ENCODE measurements at regions not wholly inside any gene's neighbourhood (a gene's known extent, or its start where the extent isn't known, plus 50 kb on each side); places are given as distances from the start of the nearest gene placed in this dataset.
"Not testable (repeated sequence)": the region's sequence is repeated elsewhere in the genome, so short reads cannot be mapped to it uniquely, and the experiment has no call there.

DNA sequence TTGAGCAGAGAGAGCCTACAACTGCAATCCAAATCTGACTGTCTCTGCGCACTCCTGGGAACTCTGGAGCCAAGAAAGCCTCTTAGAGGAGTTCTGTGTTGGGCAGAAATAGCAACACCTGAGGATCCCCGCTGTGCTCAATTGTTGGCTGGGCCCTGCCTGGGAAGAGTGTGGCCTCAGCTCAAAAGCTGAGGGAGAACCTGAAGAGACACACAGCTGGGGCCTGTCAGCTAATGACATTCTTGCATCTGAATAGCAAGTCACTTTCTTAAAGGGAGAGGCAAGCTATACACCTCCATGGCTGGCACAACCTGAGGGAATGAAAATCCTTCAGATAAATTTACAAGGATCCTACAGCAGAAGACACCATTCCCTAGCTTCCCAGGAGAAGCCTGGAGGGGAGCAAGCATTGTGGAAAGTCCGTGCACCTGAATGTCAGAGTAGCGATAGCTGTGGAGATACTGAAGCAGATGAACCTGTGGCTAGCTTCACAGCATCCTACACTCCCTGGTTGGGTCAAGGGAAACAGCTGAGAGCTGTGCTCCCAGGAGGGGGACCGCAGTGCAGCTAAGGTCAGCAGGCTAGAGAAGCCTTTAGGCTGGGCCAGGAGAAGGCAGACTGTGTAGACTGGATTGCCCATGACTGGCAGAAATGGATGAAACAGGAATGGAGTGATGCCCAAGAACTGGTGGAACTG, 159.9 kb upstream of the PFN2 start:
- no peak for DNase-seq (ENCODE audit: low read depth in 2 of 2)

DNA sequence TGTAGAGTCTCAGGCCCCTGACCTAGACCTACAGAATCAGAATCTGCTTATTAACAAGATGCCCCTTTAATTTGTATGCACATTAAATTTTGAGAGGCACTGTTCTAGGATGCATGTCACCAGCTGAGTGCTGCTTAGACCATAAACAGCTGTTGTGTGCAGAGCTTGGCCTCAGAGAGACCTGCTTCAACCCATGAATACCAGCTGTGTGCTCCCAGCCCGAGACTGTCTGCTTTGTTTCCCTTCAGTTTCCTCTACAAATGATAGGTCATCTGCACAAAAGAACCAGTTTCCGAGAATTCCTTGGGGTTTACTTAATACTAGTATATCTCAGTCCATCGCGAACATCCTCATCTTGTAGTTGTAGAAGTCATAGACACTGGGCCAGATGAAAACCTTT, 158.5 kb upstream of the PFN2 start:
- no peak for DNase-seq (ENCODE audit: low read depth in 2 of 2)

- DNase-seq (ENCODE audit: low read depth in 2 of 2) = no peak
Measured at GRCh38 chr3:150128126-150128525, 157.4 kb upstream of the PFN2 start.

GRCh38 chr3:150127011-150127490, 156.4 kb upstream of the PFN2 start:
- no peak for DNase-seq (ENCODE audit: low read depth in 2 of 2)

DNA sequence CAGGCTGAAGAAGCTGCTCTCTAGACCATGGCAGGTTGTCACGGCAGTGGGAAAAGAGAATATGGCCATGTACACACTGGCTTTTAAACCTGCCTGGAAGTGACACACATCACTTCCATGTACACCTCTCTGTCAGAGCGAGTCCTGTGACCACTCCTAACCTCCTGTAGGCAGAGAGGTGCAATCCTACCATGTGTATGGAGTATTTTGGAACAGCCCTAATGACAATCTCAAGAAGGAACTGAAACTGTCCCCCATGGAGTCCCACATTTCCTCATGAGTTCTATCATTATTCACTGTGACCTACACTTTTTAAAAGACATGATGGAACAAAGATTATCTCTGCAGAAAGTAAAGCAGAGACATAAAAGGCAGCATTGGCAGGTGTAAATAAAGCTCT, 153.4 kb upstream of the PFN2 start:
- DNase-seq (ENCODE audit: low read depth in 2 of 2) = no peak

DNA sequence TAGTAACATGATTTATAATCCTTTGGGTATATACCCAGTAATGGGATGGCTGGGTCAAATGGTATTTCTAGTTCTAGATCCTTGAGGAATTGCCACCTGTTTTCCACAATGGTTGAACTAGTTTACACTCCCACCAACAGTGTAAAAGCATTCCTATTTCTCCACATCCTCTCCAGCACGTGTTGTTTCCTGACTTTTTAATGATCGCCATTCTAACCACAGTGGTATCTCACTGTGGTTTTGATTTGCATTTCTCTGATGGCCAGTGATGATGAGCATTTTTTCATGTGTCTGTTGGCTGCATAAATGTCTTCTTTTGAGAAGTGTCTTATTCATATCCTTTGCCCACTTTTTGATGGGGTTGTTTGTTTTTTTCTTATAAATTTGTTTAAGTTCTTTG, 152.6 kb upstream of the PFN2 start:
- DNase-seq (ENCODE audit: low read depth in 2 of 2) = not testable (repeated sequence)

DNA sequence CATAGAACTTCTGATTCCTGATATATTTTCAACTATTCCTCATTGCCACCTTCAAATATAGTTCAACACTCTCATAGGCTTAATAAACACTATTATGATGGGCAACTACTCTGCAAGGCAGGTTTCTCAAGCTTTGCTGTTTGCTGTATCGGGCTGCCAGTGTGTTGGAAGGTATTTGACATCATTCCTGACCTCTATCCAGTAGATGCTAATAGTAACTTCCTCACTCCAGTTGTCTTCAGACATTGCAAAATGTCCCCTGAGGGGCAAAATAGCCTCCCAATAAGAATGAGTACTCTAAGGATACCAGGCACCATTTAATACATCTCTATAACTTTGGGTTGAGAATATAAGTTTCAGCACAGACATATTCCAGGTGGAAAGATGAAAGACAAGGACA, 147.5 kb upstream of the PFN2 start:
- no peak for DNase-seq (ENCODE audit: low read depth in 2 of 2)

DNA sequence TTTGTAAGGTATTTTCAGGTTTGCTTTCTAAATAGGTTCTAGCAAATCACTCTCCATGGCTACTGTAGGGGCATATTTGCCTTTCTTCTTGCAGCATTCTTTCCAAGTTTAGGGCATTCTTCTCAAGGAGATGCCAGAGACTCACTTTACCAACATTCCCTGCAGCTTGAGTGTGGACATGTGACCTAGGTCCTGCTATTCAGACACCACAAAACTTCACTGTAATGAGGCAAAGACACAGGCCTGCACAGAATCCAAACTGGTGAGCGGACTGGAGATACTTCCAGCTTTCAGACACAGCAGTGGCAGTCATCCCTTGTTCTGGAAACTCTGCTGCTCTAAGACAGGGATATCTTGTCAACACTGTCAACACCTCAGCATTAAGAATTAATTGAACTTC, 146.4 kb upstream of the PFN2 start:
- no peak for DNase-seq (ENCODE audit: low read depth in 2 of 2)

GRCh38 chr3:150116196-150116595, 145.5 kb upstream of the PFN2 start:
- no peak for DNase-seq (ENCODE audit: low read depth in 2 of 2)

DNA sequence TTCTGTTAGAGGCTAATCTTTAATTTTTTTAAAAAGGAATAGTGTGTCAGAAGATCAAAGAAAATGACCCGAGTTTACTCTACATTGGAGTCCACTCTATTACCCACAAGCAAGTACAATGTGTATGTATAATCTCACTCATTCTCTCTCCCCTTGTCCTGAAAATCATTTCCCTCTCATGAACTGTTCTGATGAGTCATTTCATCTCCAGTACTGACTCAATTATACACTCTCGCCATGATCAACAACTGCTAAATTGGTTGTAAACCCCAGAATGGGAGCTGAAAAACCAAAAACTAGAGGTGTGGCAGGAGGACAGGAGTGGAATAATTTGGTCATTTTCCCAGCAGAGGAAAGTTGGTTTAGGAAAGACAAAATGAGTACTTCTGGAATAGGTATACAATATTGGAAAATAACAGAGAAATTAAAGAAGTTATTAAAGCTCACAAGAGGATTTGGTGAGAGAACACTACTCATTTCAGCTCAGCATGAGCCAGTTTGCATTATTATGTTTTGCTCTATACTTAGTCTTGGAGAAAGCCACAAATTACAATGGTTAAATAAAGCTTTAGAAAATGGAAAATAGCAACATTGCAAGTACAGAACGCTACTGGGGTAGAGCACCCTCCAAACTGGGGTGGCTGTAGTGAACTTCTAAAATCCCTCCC, 144.3 kb upstream of the PFN2 start:
- DNase-seq (ENCODE audit: low read depth in 2 of 2) = no peak

GRCh38 chr3:150114273-150114672, 143.6 kb upstream of the PFN2 start:
- DNase-seq (ENCODE audit: low read depth in 2 of 2) = no peak

DNA sequence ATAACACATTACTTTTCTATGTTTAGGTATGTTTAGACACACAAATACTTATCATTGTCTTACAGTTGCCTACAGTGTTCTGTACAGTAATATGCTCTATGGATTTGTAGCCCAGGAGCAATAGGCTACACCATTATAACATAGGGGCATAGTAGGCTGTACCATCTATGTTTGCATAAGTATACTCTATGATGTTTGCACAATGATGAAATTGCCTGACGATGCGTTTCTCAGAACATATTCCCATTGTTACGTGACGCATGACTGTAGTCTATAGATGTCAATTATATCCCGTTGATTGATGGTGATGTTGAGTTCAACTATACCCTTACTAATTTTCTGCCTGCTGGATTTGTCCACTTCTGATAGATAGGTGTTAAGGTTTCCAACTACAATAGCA, 139.4 kb upstream of the PFN2 start:
- no peak for DNase-seq (ENCODE audit: low read depth in 2 of 2)

DNA sequence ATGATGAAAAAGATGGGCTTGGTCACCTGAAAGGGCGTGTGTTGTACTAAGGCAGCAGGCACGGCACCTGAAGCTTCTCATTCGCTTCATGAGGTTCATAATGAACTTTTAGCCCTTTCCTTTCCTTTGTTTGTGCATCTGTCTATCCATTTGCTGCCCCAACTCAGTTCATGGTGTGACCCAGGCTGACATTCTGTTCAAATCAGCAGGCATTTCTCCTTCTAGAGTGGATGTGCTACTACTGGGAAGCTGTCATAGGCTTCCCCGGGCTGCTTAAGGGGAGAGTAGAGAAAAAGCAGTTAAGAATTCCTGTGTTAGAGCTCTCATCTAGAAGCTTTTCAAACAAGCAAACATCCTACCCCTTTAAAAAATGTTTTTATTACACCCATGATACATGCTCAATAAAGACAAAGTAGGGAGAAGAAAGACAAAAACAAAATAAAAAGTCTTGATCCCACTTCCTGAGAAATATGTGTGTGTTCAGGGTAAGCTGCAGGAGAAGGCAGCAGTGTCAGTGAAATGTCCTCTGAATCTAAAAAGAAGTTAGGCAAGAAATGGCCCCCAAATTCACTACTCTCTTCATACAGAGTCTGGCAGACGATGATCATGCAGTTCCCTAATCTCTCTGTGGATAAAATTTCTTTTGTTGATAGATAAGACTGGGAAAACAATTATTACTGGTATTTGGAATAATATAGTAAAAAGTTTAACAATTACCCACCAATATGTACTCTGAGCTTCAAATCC, 136.9 kb upstream of the PFN2 start:
- no peak for DNase-seq (ENCODE audit: low read depth in 2 of 2)

DNA sequence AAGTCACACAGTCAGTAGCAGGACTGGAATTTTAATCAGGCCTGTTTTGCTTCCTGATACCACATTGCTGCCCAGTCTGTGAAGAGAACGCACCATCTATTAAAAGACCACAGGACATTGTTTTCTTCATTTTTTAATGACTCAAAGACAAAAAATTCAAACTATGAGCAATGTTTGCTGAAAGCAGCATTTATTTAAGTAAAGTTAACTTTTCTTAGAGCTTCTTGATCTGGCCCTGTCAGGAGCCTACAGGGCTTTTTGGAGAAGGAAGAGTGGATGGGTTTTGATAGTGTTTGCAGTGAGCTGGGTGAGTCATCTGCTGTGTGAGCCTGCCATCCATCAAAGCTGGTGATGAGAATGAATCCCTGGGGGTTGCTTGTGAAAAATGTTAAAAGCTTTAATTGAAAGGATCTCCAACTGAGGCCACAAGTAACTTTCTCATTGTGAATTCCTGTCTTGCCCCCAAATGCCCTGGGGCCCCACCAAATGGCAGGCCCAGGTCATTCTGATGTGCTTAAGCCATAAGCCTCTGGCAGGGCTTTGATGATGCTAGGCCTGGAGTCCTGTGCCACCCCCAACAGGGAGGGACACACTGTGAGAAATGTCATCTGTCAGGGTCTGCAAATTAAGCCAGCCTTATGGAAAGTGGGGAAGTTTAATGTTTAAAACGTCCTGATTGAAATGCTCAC, 136.2 kb upstream of the PFN2 start:
- DNase-seq (ENCODE audit: low read depth in 2 of 2) = peak; percentile 98 to 99

DNA sequence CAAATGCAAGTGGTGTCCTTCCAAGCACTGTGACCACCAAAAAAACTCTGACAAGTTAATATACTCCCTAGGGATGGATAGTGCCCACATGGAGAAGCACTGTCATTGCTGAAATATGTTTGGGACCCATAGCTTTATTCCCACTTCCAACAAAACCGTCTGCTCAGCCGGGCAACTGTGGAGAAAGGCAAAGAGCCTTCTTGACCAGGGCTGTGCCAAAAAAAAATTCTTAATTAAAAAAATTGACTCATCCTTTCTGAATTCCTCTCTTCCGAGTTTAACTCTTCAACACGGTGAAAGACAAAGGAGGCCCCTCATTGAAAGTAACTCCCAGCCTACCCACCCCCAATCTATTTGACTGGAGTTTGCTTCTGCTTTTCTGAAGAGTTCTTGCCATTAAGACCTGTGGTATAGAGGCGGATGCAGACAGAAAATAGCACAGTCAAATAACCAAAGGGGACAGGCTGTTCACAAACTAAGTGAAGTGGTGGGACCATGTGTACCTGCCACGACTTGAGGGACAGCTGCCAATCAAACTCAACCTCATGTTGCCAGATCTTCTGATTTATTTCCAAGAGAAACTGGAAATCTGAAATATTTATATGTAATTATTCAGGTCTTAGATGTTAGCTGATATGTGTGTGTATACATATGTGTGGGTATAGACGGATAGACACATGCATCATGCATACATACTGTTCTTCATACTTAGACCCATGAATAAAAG, 135.4 kb upstream of the PFN2 start:
- DNase-seq (ENCODE audit: low read depth in 2 of 2) = no peak

GRCh38 chr3:150105025-150105424, 134.3 kb upstream of the PFN2 start:
- DNase-seq (ENCODE audit: low read depth in 2 of 2) = no peak

- no peak for DNase-seq (ENCODE audit: low read depth in 2 of 2)
Measured at GRCh38 chr3:150104564-150104963, 133.9 kb upstream of the PFN2 start.

GRCh38 chr3:150101016-150101415, 130.3 kb upstream of the PFN2 start:
- DNase-seq (ENCODE audit: low read depth in 2 of 2) = no peak

GRCh38 chr3:150098621-150099020, 127.9 kb upstream of the PFN2 start:
- no peak for DNase-seq (ENCODE audit: low read depth in 2 of 2)

DNA sequence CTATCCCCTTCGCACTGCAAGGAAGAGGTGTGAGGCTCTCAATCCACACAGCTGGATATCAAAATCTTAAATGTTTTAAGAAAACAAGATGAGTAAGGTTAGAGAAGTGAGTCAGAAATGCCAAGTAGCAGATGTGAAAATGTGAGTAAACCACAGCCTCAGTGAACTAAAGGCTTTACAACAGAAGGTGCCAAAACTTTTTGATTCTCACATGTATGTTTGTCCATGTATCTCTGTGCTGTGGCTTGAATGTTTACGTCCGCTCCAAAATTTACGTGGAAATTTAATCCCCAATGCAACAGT, 126.8 kb upstream of the PFN2 start:
- DNase-seq (ENCODE audit: low read depth in 2 of 2) = peak in 1 of 2 experiments; percentile 55

GRCh38 chr3:150096700-150097587, 126.2 kb upstream of the PFN2 start:
- no peak for DNase-seq (ENCODE audit: low read depth in 2 of 2)

All from fibroblast of skin of left quadriceps (primary cell).